ENCODE measurements at regions not wholly inside any gene's neighbourhood (a gene's known extent, or its start where the extent isn't known, plus 50 kb on each side); places are given as distances from the start of the nearest gene placed in this dataset.

DNA sequence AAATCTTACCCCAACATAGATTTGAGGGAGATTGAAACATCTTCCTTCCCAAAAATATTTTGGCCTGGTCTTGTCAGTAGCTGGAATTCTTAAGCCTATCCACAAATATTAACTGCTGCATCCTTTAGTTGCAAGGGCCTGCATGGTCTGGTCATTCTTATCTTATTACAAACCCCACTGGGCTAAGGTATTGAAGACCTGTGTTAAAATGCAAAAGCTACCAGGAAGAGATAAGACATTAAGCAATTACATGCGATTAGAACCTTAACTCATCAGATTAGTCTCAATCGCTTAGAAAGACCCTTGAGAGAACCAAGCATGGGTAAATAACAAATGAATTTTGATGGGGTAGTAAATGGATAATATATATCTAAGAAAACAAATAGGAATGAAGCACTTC is 426.6 kb downstream of the FRK start:
- ChIA-PET POLR2A (no interaction called here), CTCF (ENCODE audit: low intra/inter-chr PET ratio) (no interaction called here)
- 0% methylated on average over 2 of the region's 2 CpGs for WGBS (ENCODE audit: insufficient coverage, low coverage, missing lambda C conversion rate)
- Histone ChIP-seq H3K27me3 (ENCODE audit: control insufficient read depth in 2 of 2, insufficient read depth in 2 of 2, low read length in 2 of 2) (no peaks in the 10 kb centered on the region), H3K79me2 (ENCODE audit: control insufficient read depth, insufficient read depth, low read length) (no peaks in the 10 kb centered on the region), H3K4me3 (no peak overlapping the region), H3K9me1 (ENCODE audit: control insufficient read depth, insufficient read depth, low read length) (no peaks in the 10 kb centered on the region), H3K27ac (ENCODE audit: extremely low read depth, low read depth, low read length) (no peak overlapping the region), H3K9me3 (replicated peaks; ENCODE audit: control insufficient read depth, insufficient read depth, low read depth, low read length) (no peaks in the 10 kb centered on the region; the same call in 1 of the 2 replicates), H3K4me1 (replicated peaks in 1 of 2; ENCODE audit: control insufficient read depth in 2 of 2, insufficient read depth in 2 of 2, low read length in 2 of 2) (no peaks in the 10 kb centered on the region), H2AFZ (ENCODE audit: low read depth, low read length) (no peak overlapping the region), H3K36me3 (ENCODE audit: control insufficient read depth, insufficient read depth, low read length) (no peaks in the 10 kb centered on the region), H3K4me2 (ENCODE audit: insufficient read depth, low read length) (no peak overlapping the region), H3K9ac (ENCODE audit: insufficient read depth in 1 of 2, low read depth in 2 of 2, low read length in 2 of 2) (no peak overlapping the region), H4K20me1 (replicated peaks; ENCODE audit: control insufficient read depth, insufficient read depth, low read length) (no peaks in the 10 kb centered on the region)
- no TSS peak for BruUV-seq (replicated peaks)
- DNase-seq (ENCODE audit: extremely low read depth in 1 of 4, low spot score in 3 of 4) = no peak
- ATAC-seq = no peak
- in situ Hi-C loops (cut with MboI) = no loop called here
- no peak for FAIRE-seq
- no peak for TF ChIP-seq SOX6 (IDR thresholded peaks at IDR 0.05)
- no peak for TF ChIP-seq FOXM1 (IDR thresholded peaks at IDR 0.05; ENCODE audit: low read depth)
- TF ChIP-seq FOXM1 (CRISPR knock-in tag; IDR thresholded peaks at IDR 0.05; ENCODE audit: low read depth) = no peak
- TF ChIP-seq ZNF592 (IDR thresholded peaks at IDR 0.05) = no peak
- TF ChIP-seq FIP1L1 (IDR thresholded peaks at IDR 0.05; ENCODE audit: low read depth, low read length, poor library complexity, severe bottlenecking) = no peak
- TF ChIP-seq ZBTB11 (CRISPR knock-in tag; IDR thresholded peaks at IDR 0.05) = no peak
- TF ChIP-seq BMI1 (IDR thresholded peaks at IDR 0.05; ENCODE audit: low read length) = no peak
- intact Hi-C loops (cut with micrococcal nuclease) = no loop called here

Measured in K562 (cell line).